Stimulated activated effector memory CD8-positive, alpha-beta T cell treated with anti-CD3 and anti-CD28 coated beads, Interleukin-12 subunit alpha, Interleukin-12 subunit beta, amount 100 ng/mL, for 72 hours (primary cell): ENCODE measurements at regions not wholly inside any gene's neighbourhood (a gene's known extent, or its start where the extent isn't known, plus 50 kb on each side); places are given as distances from the start of the nearest gene placed in this dataset.

ENCODE experiments used
- ATAC-seq: fragments of 150-1000 bp; cut with Tn5 transposase; 2 replicates; pipeline ENCODE4 v1.10.0; 2021
- DNase-seq, 2 donors: peaks; one replicate each; pipeline ENCODE4 v3.0.0; 2021 to 2022; ENCODE audit warnings: low spot score in 2 of 2
- H3K27ac Mint-ChIP-seq: one replicate; pipeline ENCODE4 v1.8.0; 2022; ENCODE audit warnings: mild to moderate bottlenecking, mixed read lengths
- H3K36me3 Mint-ChIP-seq: one replicate; pipeline ENCODE4 v1.8.0; 2022; ENCODE audit warnings: mild to moderate bottlenecking, mixed read lengths
- H3K4me1 Mint-ChIP-seq: one replicate; pipeline ENCODE4 v1.8.0; 2022; ENCODE audit warnings: mixed read lengths
- H3K4me3 Mint-ChIP-seq: one replicate; pipeline ENCODE4 v1.8.0; 2022; ENCODE audit warnings: mild to moderate bottlenecking, mixed read lengths
- H3K9me3 Mint-ChIP-seq: one replicate; pipeline ENCODE4 v1.8.0; 2022; ENCODE audit warnings: mixed read lengths

- DNase-seq (no peak), ATAC-seq (no peak)
- no peaks in the 10 kb centered on the region for H3K4me1 Mint-ChIP-seq
- peaks cover 7% of the 10 kb centered on the region for H3K9me3 Mint-ChIP-seq
- no peaks in the 10 kb centered on the region for H3K36me3 Mint-ChIP-seq
- H3K27ac Mint-ChIP-seq, result no peak overlapping the region
- H3K4me3 Mint-ChIP-seq, result no peak overlapping the region
Observed at GRCh38 chr13:61768175-61768574, 352.5 kb upstream of the PCDH20 start.

DNA sequence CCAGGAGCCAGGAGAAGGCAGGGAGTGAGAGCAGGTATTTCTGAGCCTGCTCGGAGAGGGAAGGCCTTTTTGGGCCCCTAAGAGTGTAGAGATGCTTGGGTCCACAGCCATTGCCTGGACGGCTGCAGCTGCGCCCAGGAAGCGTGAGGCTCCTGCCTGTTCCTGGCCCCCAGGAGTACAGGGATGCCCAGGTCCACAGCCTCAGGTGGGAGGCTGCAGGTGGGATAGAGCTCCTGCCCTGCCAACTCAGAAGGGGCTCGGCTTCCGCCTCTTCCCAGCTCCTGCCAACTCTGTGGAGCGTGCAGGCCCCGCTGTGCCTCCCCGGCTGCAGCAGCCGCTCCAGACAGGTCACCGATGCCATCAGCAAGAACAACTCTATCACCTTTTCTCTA is 351.0 kb upstream of the PCDH20 start:
- DNase-seq (no peak), ATAC-seq (no peak)
- no peaks in the 10 kb centered on the region for H3K4me1 Mint-ChIP-seq
- peaks cover 7% of the 10 kb centered on the region for H3K9me3 Mint-ChIP-seq
- H3K4me3 Mint-ChIP-seq, result no peak overlapping the region
- H3K27ac Mint-ChIP-seq, result no peak overlapping the region
- H3K36me3 Mint-ChIP-seq, result no peaks in the 10 kb centered on the region

DNA sequence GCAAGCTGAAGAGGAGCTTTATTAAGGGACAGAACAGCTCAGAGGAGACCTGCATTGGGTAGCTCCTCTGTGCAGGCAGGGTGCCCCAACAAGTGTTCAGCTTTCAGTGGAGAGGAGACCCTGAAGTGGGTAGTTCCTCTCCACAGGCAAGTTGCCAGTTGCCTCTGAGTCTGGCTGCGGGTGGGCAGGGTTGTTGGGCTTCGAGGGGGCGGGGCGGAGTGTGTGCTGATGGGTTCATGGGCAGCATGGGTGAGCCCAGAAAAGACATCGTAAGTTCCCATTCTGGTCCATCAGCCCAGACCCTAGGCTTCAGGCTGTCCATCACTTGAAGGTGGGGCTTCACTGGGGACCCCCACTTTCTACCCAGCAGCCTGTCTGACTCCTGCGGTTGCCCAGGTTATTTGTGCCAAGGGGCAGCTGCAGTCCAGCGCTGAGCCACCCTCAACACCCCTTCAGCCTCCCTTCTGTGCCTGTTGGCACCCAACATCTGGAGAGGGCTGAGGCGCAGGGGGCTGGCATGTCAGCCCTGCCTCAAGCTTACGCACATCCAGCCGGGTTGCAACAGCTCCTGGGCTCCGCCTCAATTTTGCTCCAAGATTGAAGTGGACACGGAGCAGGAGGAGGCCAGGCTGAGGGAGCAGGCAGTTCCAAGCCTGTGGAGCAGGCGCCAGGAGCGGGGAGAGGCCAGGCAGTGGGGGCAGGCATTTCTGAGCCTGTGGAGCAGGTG is 350.5 kb upstream of the PCDH20 start:
- peak; percentile 32 for ATAC-seq
- peaks cover 4% of the 10 kb centered on the region for H3K9me3 Mint-ChIP-seq
- H3K4me3 Mint-ChIP-seq, result no peak overlapping the region
- no peak overlapping the region for H3K27ac Mint-ChIP-seq
- no peaks in the 10 kb centered on the region for H3K36me3 Mint-ChIP-seq
- DNase-seq, result no peak
- H3K4me1 Mint-ChIP-seq, result no peaks in the 10 kb centered on the region

DNA sequence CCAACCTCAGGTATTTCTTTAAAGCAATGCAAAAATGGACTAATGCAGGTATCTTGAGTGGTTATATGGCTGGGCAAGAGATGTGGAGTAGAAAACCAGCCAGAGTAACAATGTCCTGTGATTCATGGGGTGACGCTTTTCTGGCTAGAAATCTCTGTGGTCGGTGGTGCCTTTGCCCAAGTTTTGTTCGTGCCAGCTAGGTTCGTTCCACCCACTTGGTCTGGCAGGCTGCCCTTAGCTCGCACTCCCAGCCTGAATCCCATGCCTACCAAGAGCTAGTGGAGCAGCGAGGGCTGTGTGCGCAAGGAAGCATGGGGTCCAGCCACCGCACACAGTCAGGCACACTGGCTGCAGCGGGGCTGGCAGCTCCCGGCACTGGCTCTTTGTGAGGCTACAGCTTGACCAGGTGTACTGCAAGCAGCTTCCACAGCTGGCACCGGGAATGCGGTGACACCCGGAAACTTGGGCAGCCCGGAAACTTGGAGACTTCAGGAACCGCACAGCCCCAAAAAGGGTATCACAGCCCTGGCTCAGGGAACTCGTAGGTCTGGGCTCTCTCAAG is 349.6 kb upstream of the PCDH20 start:
- Mint-ChIP-seq H3K27ac (no peak overlapping the region), H3K4me1 (no peaks in the 10 kb centered on the region), H3K36me3 (no peaks in the 10 kb centered on the region), H3K9me3 (peaks cover 8% of the 10 kb centered on the region), H3K4me3 (no peak overlapping the region)
- ATAC-seq (peak; percentile 24), DNase-seq (no peak)

GRCh38 chr13:61761690-61762089 is 346.0 kb upstream of the PCDH20 start:
- H3K4me3 Mint-ChIP-seq, result no peak overlapping the region
- H3K36me3 Mint-ChIP-seq, result no peaks in the 10 kb centered on the region
- H3K27ac Mint-ChIP-seq, result no peak overlapping the region
- H3K9me3 Mint-ChIP-seq, result peaks cover 16% of the 10 kb centered on the region
- ATAC-seq (no peak), DNase-seq (no peak)
- no peaks in the 10 kb centered on the region for H3K4me1 Mint-ChIP-seq

DNA sequence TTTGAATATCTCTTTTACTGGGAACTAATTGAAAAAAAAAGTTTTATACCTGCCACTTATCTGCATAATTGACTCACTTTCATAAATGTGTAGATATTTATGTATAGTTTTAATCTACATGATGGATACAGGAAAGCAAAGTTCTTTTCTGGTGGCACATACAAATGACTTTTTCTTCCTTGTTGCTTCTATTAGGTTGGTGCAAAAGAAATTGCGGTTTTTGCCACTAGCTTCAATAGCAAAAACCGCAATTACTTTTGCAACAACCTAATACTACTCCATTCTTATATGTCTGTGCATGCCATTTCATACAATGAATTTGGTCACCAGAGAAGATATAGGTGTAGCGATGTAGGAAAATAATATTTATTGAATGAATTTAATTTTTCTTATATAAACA is 344.5 kb upstream of the PCDH20 start:
- ATAC-seq, result no peak
- Mint-ChIP-seq H3K4me1 (no peaks in the 10 kb centered on the region), H3K4me3 (no peak overlapping the region), H3K9me3 (peaks cover 16% of the 10 kb centered on the region), H3K36me3 (no peaks in the 10 kb centered on the region), H3K27ac (no peak overlapping the region)
- no peak for DNase-seq

DNA sequence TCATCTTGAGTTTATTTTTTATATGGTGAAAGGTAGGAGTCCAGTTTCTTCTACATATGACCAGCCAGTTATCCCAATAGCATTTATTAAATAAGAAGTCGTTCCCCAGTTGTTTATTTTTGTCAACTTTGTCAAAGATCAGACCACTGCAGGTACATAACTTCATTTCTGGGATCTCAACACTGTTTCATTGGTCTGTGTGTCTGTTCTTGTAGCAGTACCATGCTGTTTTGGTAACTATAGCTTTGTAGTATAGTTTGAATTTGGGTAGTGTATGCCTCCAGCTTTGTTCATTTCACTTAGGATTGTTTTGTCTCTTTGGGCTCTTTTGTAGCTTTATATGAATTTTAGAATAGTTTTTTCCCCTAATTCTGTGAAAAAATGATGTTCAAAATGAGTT is 340.4 kb upstream of the PCDH20 start:
- H3K27ac Mint-ChIP-seq, result no peak overlapping the region
- DNase-seq (no peak), ATAC-seq (no peak)
- H3K9me3 Mint-ChIP-seq, result peaks cover 19% of the 10 kb centered on the region
- no peaks in the 10 kb centered on the region for H3K36me3 Mint-ChIP-seq
- H3K4me3 Mint-ChIP-seq, result no peak overlapping the region
- no peaks in the 10 kb centered on the region for H3K4me1 Mint-ChIP-seq

DNA sequence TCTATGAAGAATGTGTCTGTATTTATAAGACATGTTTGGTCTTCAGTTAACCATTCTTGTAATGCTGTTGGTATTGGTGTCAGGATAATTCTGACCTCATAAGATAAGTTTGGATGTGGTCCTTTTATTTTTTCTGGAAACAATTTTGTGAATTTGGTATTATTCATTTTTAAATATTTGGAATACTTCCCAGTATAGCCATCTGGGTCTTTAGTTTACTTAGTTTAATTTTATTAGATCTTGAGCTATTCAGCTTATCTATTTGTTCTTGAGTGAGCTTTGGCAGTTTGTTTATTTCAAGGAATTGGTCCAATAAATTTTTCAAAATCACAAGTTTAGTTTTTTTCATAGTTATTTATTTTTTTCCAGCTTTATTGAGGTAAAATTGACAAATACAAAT is 335.4 kb upstream of the PCDH20 start:
- Mint-ChIP-seq H3K9me3 (peaks cover 9% of the 10 kb centered on the region), H3K27ac (no peak overlapping the region), H3K36me3 (no peaks in the 10 kb centered on the region), H3K4me3 (no peak overlapping the region), H3K4me1 (no peaks in the 10 kb centered on the region)
- DNase-seq (no peak), ATAC-seq (no peak)

GRCh38 chr13:61738236-61738750 is 322.6 kb upstream of the PCDH20 start:
- Mint-ChIP-seq H3K4me3 (no peak overlapping the region), H3K36me3 (no peaks in the 10 kb centered on the region), H3K4me1 (no peaks in the 10 kb centered on the region), H3K27ac (no peak overlapping the region), H3K9me3 (peaks cover 9% of the 10 kb centered on the region)
- DNase-seq, result no peak
- ATAC-seq, result no peak

DNA sequence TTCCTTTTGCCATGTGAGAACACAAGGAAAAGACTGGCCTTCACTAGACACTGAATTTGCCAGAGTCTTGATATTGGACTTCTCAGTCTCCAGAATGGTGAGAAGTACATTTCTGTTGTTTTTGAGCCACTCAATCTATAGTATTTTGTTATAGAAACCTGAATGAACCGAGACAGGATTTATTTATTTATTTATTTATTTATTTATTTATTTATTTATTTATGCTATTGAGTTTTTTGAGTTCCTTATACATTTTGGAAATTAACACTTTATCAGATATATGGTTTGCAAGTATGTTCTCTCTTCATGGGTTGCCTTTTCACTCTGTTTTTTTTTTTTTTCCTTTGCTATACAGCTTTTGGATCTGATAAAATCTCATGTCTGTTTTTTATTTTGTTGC is 319.0 kb upstream of the PCDH20 start:
- H3K4me1 Mint-ChIP-seq, result no peaks in the 10 kb centered on the region
- H3K9me3 Mint-ChIP-seq, result peaks cover 6% of the 10 kb centered on the region
- ATAC-seq, result no peak
- no peak overlapping the region for H3K4me3 Mint-ChIP-seq
- H3K27ac Mint-ChIP-seq, result no peak overlapping the region
- DNase-seq, result no peak
- H3K36me3 Mint-ChIP-seq, result no peaks in the 10 kb centered on the region

DNA sequence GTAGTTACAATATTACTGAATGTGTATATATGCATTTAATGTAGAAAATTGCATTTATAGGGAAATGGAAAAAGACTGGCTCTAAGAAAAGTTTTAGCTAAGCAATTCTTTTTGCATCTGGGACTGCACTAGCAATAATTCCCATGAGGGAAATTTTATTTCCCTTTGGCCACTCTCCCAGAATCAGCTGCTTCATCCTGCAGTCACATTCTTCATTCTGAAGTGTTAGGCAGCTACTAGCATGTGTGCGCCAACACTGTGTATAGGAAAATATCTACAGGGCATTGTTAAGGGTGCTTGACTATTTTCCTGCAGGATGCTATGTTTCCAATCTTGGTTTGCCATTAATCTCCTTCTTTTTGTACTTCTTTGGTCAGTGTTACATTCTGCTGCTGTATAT is 312.8 kb upstream of the PCDH20 start:
- Mint-ChIP-seq H3K9me3 (peaks cover 14% of the 10 kb centered on the region), H3K27ac (no peak overlapping the region), H3K36me3 (no peaks in the 10 kb centered on the region), H3K4me1 (no peaks in the 10 kb centered on the region), H3K4me3 (no peak overlapping the region)
- no peak for ATAC-seq
- no peak for DNase-seq

- no peaks in the 10 kb centered on the region for H3K36me3 Mint-ChIP-seq
Observed at GRCh38 chr13:61727767-61728166, 312.1 kb upstream of the PCDH20 start.

GRCh38 chr13:61725806-61726205 is 310.2 kb upstream of the PCDH20 start:
- ATAC-seq (no peak), DNase-seq (no peak)
- no peaks in the 10 kb centered on the region for H3K4me1 Mint-ChIP-seq
- no peaks in the 10 kb centered on the region for H3K36me3 Mint-ChIP-seq
- peaks cover 21% of the 10 kb centered on the region for H3K9me3 Mint-ChIP-seq
- H3K4me3 Mint-ChIP-seq, result no peak overlapping the region
- H3K27ac Mint-ChIP-seq, result no peak overlapping the region

More at GRCh38 chr13:61727767-61728166, 312.1 kb upstream of the PCDH20 start:
- H3K27ac Mint-ChIP-seq, result no peak overlapping the region
- H3K4me1 Mint-ChIP-seq, result no peaks in the 10 kb centered on the region
- no peak overlapping the region for H3K4me3 Mint-ChIP-seq
- DNase-seq, result no peak
- no peak for ATAC-seq
- peaks cover 18% of the 10 kb centered on the region for H3K9me3 Mint-ChIP-seq

DNA sequence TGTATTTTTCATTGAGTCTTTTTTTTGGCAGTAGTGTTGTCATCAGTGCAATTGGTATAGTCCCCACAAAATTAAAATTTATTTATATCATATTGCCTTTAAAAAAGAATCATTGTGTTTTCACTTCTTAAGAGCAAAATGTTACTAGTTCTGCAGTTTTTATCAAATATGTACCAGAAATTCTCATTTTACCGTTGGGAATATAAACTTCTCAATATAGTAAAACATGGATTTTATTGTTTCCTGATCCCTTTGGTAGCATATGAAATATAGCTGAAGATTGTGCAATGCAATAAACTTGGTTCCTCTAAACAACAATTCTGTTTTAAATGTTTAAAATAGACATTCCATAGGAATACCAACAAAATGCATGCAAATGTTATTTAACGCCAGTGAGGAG is 306.5 kb upstream of the PCDH20 start:
- H3K4me3 Mint-ChIP-seq, result no peak overlapping the region
- DNase-seq (no peak), ATAC-seq (no peak)
- H3K9me3 Mint-ChIP-seq, result peaks cover 29% of the 10 kb centered on the region
- H3K4me1 Mint-ChIP-seq, result no peaks in the 10 kb centered on the region
- H3K36me3 Mint-ChIP-seq, result no peaks in the 10 kb centered on the region
- H3K27ac Mint-ChIP-seq, result no peak overlapping the region

- no peak for DNase-seq
- H3K4me3 Mint-ChIP-seq, result no peak overlapping the region
- H3K36me3 Mint-ChIP-seq, result no peaks in the 10 kb centered on the region
- H3K27ac Mint-ChIP-seq, result no peak overlapping the region
- H3K9me3 Mint-ChIP-seq, result peaks cover 10% of the 10 kb centered on the region
- H3K4me1 Mint-ChIP-seq, result no peaks in the 10 kb centered on the region
- no peak for ATAC-seq
Observed at GRCh38 chr13:61712621-61713020, 297.0 kb upstream of the PCDH20 start.

- peaks cover 14% of the 10 kb centered on the region for H3K9me3 Mint-ChIP-seq
- ATAC-seq, result no peak
- no peaks in the 10 kb centered on the region for H3K4me1 Mint-ChIP-seq
- H3K4me3 Mint-ChIP-seq, result no peak overlapping the region
- H3K27ac Mint-ChIP-seq, result no peak overlapping the region
- no peaks in the 10 kb centered on the region for H3K36me3 Mint-ChIP-seq
- DNase-seq, result no peak
Observed at GRCh38 chr13:61709258-61709657, 293.6 kb upstream of the PCDH20 start.
